ENCODE measurements at regions not wholly inside any gene's neighbourhood (a gene's known extent, or its start where the extent isn't known, plus 50 kb on each side); places are given as distances from the start of the nearest gene placed in this dataset.
A peak's percentile ranks its signal among the peaks of the same experiment; 100 is the strongest.

- no peak for TF ChIP-seq CTCF (IDR thresholded peaks at IDR 0.05)
- Histone ChIP-seq H3K9me3 (no peaks in the 10 kb centered on the region), H3K4me3 (no peak overlapping the region), H3K36me3 (ENCODE audit: low read depth) (no peaks in the 10 kb centered on the region), H3K4me1 (ENCODE audit: low read depth) (no peaks in the 10 kb centered on the region)
- ATAC-seq (no peak), DNase-seq (no peak)
- intact Hi-C loops (cut with DNase I, micrococcal nuclease): no loop called here
Measured at GRCh38 chr10:107880185-107880584, 715.7 kb upstream of the SORCS1 start.

GRCh38 chr10:107873007-107873406 lies 708.5 kb upstream of the SORCS1 start:
- TF ChIP-seq CTCF (IDR thresholded peaks at IDR 0.05): no peak
- Histone ChIP-seq H3K4me3 (no peak overlapping the region), H3K4me1 (ENCODE audit: low read depth) (no peaks in the 10 kb centered on the region), H3K9me3 (no peaks in the 10 kb centered on the region), H3K36me3 (ENCODE audit: low read depth) (no peaks in the 10 kb centered on the region)
- ATAC-seq (no peak), DNase-seq (no peak)
- intact Hi-C loops (cut with DNase I, micrococcal nuclease): no loop called here

- ATAC-seq: no peak
- H3K4me3 ChIP-seq: no peak overlapping the region
- DNase-seq: no peak
- no peaks in the 10 kb centered on the region for H3K36me3 ChIP-seq (ENCODE audit: low read depth)
- H3K9me3 ChIP-seq: no peaks in the 10 kb centered on the region
- no peak for TF ChIP-seq CTCF (IDR thresholded peaks at IDR 0.05)
- intact Hi-C loops (cut with DNase I, micrococcal nuclease): no loop called here
- no peaks in the 10 kb centered on the region for H3K4me1 ChIP-seq (ENCODE audit: low read depth)
Measured at GRCh38 chr10:107865691-107866090, 701.2 kb upstream of the SORCS1 start.

- DNase-seq (no peak), ATAC-seq (no peak)
- no peaks in the 10 kb centered on the region for H3K4me1 ChIP-seq (ENCODE audit: low read depth)
- TF ChIP-seq CTCF (IDR thresholded peaks at IDR 0.05): no peak
- intact Hi-C loops (cut with DNase I, micrococcal nuclease): no loop called here
- H3K9me3 ChIP-seq: no peaks in the 10 kb centered on the region
- H3K36me3 ChIP-seq (ENCODE audit: low read depth): no peaks in the 10 kb centered on the region
- no peak overlapping the region for H3K4me3 ChIP-seq
Measured at GRCh38 chr10:107859065-107859464, 694.6 kb upstream of the SORCS1 start.

GRCh38 chr10:107856047-107856315 lies 691.5 kb upstream of the SORCS1 start:
- intact Hi-C loops (cut with DNase I, micrococcal nuclease): no loop called here
- no peak for DNase-seq
- peak; percentile 36 for ATAC-seq
- Histone ChIP-seq H3K9me3 (no peaks in the 10 kb centered on the region), H3K4me3 (no peak overlapping the region), H3K36me3 (ENCODE audit: low read depth) (no peaks in the 10 kb centered on the region), H3K4me1 (ENCODE audit: low read depth) (no peaks in the 10 kb centered on the region)
- no peak for TF ChIP-seq CTCF (IDR thresholded peaks at IDR 0.05)

- no peak overlapping the region for H3K4me3 ChIP-seq
- ATAC-seq (no peak), DNase-seq (no peak)
- TF ChIP-seq CTCF (IDR thresholded peaks at IDR 0.05): no peak
- H3K4me1 ChIP-seq (ENCODE audit: low read depth): no peaks in the 10 kb centered on the region
- H3K36me3 ChIP-seq (ENCODE audit: low read depth): no peaks in the 10 kb centered on the region
- intact Hi-C loops (cut with DNase I, micrococcal nuclease): no loop called here
- H3K9me3 ChIP-seq: no peaks in the 10 kb centered on the region
Measured at GRCh38 chr10:107855301-107856046, 691.0 kb upstream of the SORCS1 start.

Data from mucosa of descending colon (tissue), 3 donors.